ENCODE measurements at regions not wholly inside any gene's neighbourhood (a gene's known extent, or its start where the extent isn't known, plus 50 kb on each side); places are given as distances from the start of the nearest gene placed in this dataset.
A peak's percentile ranks its signal among the peaks of the same experiment; 100 is the strongest.
"Not testable (repeated sequence)": the region's sequence is repeated elsewhere in the genome, so short reads cannot be mapped to it uniquely, and the experiment has no call there.

DNA sequence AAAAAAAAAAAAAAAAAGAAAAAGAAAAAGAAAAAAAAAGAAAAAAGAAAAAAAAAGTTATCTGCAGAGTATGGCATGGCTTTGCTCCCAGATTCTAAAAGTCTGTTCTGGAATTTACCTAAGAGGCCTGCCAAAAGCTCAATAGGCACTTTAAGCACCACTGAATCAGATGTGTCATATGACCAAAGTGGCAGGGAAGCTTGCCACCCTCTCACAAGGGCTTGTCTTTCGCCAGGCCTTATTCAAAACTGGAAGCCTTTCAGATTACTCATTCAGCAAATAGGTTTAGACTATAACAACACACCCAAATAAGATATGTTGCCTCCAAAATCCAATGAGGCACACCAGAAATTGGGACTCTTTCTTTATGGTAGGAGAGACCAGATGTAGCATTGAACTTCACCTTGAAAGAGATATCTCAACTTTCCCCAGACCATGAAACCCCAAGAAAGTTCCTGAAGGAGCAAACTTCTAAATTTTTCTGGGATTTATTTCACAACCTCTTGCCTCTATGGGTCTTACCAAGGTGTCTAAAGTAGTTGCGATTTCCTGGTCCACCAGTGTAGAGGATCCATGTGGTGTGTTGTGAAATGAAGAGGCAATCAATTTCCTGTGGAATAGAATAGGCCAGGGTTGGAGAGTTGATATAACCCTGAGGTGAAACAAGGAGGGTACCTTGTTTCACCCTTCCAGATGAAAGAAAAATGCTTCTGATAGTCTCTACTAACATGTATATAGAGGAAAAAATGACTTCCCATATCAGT is 218.8 kb downstream of the DAD1 start:
- H3K9me3 ChIP-seq, result no peaks in the 10 kb centered on the region
- no peak overlapping the region for H3K27ac ChIP-seq
- intact Hi-C loops (cut with DNase I), result no loop called here
- H3K36me3 ChIP-seq, result no peaks in the 10 kb centered on the region
- peaks cover 7% of the 10 kb centered on the region for H3K4me1 ChIP-seq
- TF ChIP-seq, protein P1, sequence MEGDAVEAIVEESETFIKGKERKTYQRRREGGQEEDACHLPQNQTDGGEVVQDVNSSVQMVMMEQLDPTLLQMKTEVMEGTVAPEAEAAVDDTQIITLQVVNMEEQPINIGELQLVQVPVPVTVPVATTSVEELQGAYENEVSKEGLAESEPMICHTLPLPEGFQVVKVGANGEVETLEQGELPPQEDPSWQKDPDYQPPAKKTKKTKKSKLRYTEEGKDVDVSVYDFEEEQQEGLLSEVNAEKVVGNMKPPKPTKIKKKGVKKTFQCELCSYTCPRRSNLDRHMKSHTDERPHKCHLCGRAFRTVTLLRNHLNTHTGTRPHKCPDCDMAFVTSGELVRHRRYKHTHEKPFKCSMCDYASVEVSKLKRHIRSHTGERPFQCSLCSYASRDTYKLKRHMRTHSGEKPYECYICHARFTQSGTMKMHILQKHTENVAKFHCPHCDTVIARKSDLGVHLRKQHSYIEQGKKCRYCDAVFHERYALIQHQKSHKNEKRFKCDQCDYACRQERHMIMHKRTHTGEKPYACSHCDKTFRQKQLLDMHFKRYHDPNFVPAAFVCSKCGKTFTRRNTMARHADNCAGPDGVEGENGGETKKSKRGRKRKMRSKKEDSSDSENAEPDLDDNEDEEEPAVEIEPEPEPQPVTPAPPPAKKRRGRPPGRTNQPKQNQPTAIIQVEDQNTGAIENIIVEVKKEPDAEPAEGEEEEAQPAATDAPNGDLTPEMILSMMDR (IDR thresholded peaks at IDR 0.05), result no peak
- peak in 1 of 2 donors; percentile 84 for TF ChIP-seq POLR2AphosphoS5 (IDR thresholded peaks at IDR 0.05; ENCODE audit: insufficient read depth in 1 of 2, low read depth in 1 of 2)
- DNase-seq (ENCODE audit: extremely low spot score in 2 of 2), result no peak
- no peak overlapping the region for H3K4me3 ChIP-seq
- no peaks in the 10 kb centered on the region for H3K27me3 ChIP-seq

DNA sequence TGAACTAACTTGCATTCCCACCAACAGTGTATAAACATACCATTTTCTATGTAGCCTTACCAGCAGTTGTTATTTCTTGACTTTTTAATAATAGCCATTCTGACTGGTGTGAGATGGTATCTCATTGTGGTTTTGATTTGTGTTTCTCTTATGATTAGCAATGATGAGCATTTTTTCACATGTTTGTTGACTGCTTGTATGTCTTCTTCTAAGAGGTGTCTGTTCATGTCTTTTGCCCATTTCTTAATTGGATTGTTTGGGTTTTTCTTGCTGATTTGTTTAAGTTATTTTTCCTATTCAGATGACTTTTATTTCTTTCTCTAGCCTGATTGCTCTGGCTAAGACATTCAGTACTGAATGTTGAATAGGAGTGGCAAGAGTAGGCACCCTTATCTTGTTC is 230.3 kb downstream of the DAD1 start:
- intact Hi-C loops (cut with DNase I), result no loop called here
- no peak for DNase-seq (ENCODE audit: extremely low spot score in 2 of 2)
- H3K4me1 ChIP-seq, result no peaks in the 10 kb centered on the region
- no peak overlapping the region for H3K27ac ChIP-seq
- TF ChIP-seq, protein P1 (IDR thresholded peaks at IDR 0.05), result no peak
- TF ChIP-seq POLR2A (IDR thresholded peaks at IDR 0.05) (no peak), POLR2AphosphoS5 (IDR thresholded peaks at IDR 0.05; ENCODE audit: insufficient read depth in 1 of 2, low read depth in 1 of 2) (no peak)
- no peak overlapping the region for H3K4me3 ChIP-seq
- no peaks in the 10 kb centered on the region for H3K36me3 ChIP-seq
- H3K9me3 ChIP-seq, result no peaks in the 10 kb centered on the region
- no peaks in the 10 kb centered on the region for H3K27me3 ChIP-seq

DNA sequence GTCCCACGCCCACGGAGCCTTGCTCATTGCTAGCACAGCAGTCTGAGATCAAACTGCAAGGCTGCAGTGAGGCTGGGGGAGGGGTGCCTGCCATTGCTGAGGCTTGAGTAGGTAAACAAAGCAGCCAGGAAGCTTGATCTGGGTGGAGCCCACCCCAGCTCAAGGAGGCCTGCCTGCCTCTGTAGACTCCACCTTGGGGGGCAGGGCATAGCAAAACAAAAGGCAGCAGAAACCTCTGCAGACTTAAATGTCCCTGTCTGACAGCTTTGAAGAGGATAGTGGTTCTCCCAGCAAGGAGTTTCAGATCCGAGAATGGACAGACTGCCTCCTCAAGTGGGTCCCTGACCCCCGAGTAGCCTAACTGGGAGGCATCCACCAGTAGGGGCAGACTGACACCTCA is 239.7 kb downstream of the DAD1 start:
- H3K27ac ChIP-seq; intact Hi-C loops (cut with DNase I); H3K4me3 ChIP-seq; H3K4me1 ChIP-seq; H3K9me3 ChIP-seq; DNase-seq (ENCODE audit: extremely low spot score in 2 of 2); H3K27me3 ChIP-seq; H3K36me3 ChIP-seq: not testable (repeated sequence)

DNA sequence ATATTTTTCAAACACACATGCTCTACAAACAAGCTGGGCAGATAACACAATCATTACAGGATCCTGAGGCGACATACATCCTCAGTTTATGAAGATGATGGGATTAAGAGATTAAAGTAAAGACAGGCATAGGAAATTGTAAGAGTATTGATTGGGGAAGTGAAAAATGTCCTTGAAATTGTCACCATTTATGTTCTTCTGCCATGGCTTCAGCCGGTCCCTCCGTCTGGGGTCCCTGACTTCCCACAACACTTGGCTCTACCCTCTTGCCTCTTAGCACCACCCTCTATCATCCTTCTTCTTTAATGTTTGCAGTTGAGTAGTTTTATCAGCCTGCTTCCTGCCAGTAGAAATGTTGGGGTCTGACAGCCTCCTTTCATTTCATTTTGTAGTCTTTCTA is 244.4 kb downstream of the DAD1 start:
- DNase-seq (ENCODE audit: extremely low spot score in 2 of 2), result no peak
- H3K4me1 ChIP-seq, result peaks cover 5% of the 10 kb centered on the region
- H3K4me3 ChIP-seq, result no peak overlapping the region
- no peaks in the 10 kb centered on the region for H3K27me3 ChIP-seq
- intact Hi-C loops (cut with DNase I), result no loop called here
- H3K27ac ChIP-seq, result no peak overlapping the region
- H3K9me3 ChIP-seq, result no peaks in the 10 kb centered on the region
- H3K36me3 ChIP-seq, result no peaks in the 10 kb centered on the region
- no peak for TF ChIP-seq POLR2A (IDR thresholded peaks at IDR 0.05)
- TF ChIP-seq POLR2AphosphoS5 (IDR thresholded peaks at IDR 0.05; ENCODE audit: insufficient read depth in 1 of 2, low read depth in 1 of 2), result no peak
- TF ChIP-seq, protein P1 (IDR thresholded peaks at IDR 0.05), result no peak

DNA sequence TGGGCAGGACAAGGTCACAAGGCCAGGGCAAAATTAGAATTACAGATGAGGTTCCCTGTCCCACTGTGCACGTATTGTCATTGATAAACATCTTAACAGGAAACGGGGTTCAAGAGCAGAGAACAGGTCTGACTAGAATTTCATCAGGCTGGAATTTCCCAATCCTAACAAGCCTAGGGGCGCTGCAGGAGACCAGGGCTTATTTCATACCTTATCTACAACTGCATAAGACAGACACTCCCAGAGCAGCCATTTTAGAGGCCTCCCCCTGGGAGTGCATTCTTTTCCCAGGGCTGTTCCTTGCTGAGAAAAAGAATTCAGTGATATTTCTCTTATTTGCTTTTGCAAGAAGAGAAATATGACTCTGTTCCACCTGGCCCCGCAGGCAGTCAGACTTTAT is 244.8 kb downstream of the DAD1 start:
- intact Hi-C loops (cut with DNase I); H3K4me3 ChIP-seq; DNase-seq (ENCODE audit: extremely low spot score in 2 of 2): not testable (repeated sequence)

DNA sequence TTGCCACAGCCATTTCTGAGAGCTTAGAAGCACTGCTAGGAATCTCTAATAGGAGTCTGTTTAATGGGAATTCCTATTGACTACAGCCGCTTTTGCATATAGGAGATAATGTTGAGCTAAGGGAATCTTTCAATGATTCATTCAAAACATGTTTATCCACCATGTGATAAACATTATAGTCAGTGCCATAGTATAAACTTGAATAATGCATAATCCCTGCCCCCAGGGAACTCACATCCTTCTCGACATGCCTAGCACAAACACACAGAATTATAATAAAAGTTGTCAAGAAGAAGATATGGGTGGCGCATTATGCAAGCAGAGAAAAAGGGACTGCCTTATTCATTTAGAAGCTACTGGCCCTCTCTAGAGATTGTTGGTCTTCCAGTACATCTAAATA is 248.0 kb downstream of the DAD1 start:
- H3K4me1 ChIP-seq, result peaks cover 26% of the 10 kb centered on the region
- no peak overlapping the region for H3K4me3 ChIP-seq
- no peaks in the 10 kb centered on the region for H3K27me3 ChIP-seq
- no peaks in the 10 kb centered on the region for H3K36me3 ChIP-seq
- no peaks in the 10 kb centered on the region for H3K9me3 ChIP-seq
- no peak for TF ChIP-seq POLR2A (IDR thresholded peaks at IDR 0.05)
- TF ChIP-seq, protein P1 (IDR thresholded peaks at IDR 0.05), result no peak
- no peak for TF ChIP-seq POLR2AphosphoS5 (IDR thresholded peaks at IDR 0.05; ENCODE audit: insufficient read depth in 1 of 2, low read depth in 1 of 2)
- intact Hi-C loops (cut with DNase I), result no loop called here
- DNase-seq (ENCODE audit: extremely low spot score in 2 of 2), result no peak
- no peak overlapping the region for H3K27ac ChIP-seq

More for the DNA sequence above, 244.8 kb downstream of the DAD1 start:
- not testable (repeated sequence) for H3K36me3 ChIP-seq, H3K4me1 ChIP-seq, H3K27me3 ChIP-seq, H3K27ac ChIP-seq, H3K9me3 ChIP-seq

All from vagina (tissue), 2 donors.